RWPE2 (cell line): ENCODE measurements at regions not wholly inside any gene's neighbourhood (a gene's known extent, or its start where the extent isn't known, plus 50 kb on each side); places are given as distances from the start of the nearest gene placed in this dataset.

Experiments
- ATAC-seq: fragments of 200-7000 bp; cut with Tn5 transposase; 3 replicates; pipeline ENCODE4 v1.9.1; 2021; ENCODE audit warnings: low read depth
- DNase-seq: peaks from one replicate; pipeline ENCODE4 v3.0.0-alpha.2; 2020; ENCODE audit warnings: low spot score
- H3K27ac ChIP-seq: fragments of 450-650 bp; 2 replicates; pipeline ENCODE4 v1.5.1; 2017; ENCODE audit warnings: mild to moderate bottlenecking; ENCODE audit not compliant: poor library complexity, severe bottlenecking
- H3K27me3 ChIP-seq: fragments of 250-450 bp; sonication (Bioruptor Pico); 2 replicates; pipeline ENCODE4 v1.5.1; 2021; ENCODE audit warnings: mild to moderate bottlenecking, moderate library complexity; ENCODE audit not compliant: insufficient read depth, poor library complexity, severe bottlenecking
- H3K36me3 ChIP-seq: fragments of 250-450 bp; sonication (Bioruptor Pico); 2 replicates; pipeline ENCODE4 v1.5.1; 2020; ENCODE audit warnings: low read depth, mild to moderate bottlenecking, moderate library complexity
- H3K4me1 ChIP-seq: fragments of 250-450 bp; sonication (Bioruptor Pico); 2 replicates; pipeline ENCODE4 v1.5.1; 2021; ENCODE audit warnings: mild to moderate bottlenecking, moderate library complexity; ENCODE audit not compliant: insufficient read depth, poor library complexity, severe bottlenecking
- H3K4me3 ChIP-seq: fragments of 250-450 bp; sonication (Bioruptor Pico); 2 replicates; pipeline ENCODE4 v1.5.1; 2021; ENCODE audit warnings: mild to moderate bottlenecking, moderate library complexity; ENCODE audit not compliant: severe bottlenecking
- H3K9me3 ChIP-seq: fragments of 250-450 bp; sonication (Bioruptor Pico); 2 replicates; pipeline ENCODE4 v1.5.1; 2021; ENCODE audit warnings: mild to moderate bottlenecking, moderate library complexity; ENCODE audit not compliant: severe bottlenecking
- TF ChIP-seq, protein P1 (sequence below): fragments of 450-650 bp; IDR thresholded peaks from one replicate; pipeline ENCODE4 v1.5.1; 2017; ENCODE audit warnings: mild to moderate bottlenecking, moderate library complexity; ENCODE audit not compliant: poor library complexity, severe bottlenecking

DNA sequence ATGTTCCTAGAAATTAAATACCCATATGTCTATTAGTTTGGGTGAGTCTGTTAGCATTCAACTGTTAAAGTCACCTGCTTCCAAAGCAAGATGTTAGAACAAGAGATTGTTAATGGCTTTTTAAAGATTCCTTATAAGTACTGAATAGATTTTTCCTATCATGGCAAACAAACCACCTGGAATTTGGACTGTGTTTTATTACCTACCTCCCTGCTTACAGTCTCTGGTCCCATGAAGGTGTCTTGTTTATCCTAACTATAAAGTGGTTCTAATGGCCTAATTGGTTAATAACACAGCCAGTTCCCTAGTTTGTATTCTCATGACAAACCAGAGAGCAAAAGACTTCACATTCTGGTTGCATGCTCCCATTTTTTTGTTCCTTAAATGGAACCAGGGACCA lies 149.5 kb downstream of the PPP1R2C start:
- Histone ChIP-seq H3K4me1 (no peaks in the 10 kb centered on the region), H3K4me3 (no peak overlapping the region), H3K9me3 (no peaks in the 10 kb centered on the region), H3K36me3 (no peaks in the 10 kb centered on the region), H3K27me3 (no peaks in the 10 kb centered on the region), H3K27ac (no peak overlapping the region)
- TF ChIP-seq, protein P1, sequence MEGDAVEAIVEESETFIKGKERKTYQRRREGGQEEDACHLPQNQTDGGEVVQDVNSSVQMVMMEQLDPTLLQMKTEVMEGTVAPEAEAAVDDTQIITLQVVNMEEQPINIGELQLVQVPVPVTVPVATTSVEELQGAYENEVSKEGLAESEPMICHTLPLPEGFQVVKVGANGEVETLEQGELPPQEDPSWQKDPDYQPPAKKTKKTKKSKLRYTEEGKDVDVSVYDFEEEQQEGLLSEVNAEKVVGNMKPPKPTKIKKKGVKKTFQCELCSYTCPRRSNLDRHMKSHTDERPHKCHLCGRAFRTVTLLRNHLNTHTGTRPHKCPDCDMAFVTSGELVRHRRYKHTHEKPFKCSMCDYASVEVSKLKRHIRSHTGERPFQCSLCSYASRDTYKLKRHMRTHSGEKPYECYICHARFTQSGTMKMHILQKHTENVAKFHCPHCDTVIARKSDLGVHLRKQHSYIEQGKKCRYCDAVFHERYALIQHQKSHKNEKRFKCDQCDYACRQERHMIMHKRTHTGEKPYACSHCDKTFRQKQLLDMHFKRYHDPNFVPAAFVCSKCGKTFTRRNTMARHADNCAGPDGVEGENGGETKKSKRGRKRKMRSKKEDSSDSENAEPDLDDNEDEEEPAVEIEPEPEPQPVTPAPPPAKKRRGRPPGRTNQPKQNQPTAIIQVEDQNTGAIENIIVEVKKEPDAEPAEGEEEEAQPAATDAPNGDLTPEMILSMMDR = no peak
- ATAC-seq (no peak), DNase-seq (no peak)

DNA sequence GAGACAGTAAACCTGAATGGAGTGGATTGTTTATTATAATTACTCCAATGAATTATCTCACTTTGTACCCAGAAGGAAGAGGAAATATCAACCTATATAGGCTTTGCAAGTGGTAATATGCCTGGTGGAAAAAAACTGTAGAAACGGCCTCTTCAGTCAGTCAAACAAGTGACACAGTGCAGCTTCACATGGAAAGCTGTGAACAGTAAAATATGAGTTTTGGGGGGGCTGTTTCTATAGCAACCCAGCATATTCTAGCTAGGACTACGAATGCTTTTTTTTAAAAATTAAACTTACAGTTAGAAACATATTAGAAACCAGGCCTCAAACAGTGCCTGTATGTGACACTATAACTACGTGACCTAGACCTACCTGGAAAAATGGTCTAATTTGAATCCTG lies 150.1 kb downstream of the PPP1R2C start:
- no peaks in the 10 kb centered on the region for H3K4me1 ChIP-seq
- no peaks in the 10 kb centered on the region for H3K9me3 ChIP-seq
- H3K4me3 ChIP-seq = no peak overlapping the region
- no peak overlapping the region for H3K27ac ChIP-seq
- ATAC-seq = no peak
- no peak for DNase-seq
- H3K36me3 ChIP-seq = no peaks in the 10 kb centered on the region
- no peaks in the 10 kb centered on the region for H3K27me3 ChIP-seq
- TF ChIP-seq, protein P1 = no peak

GRCh38 chrX:42624524-42624923 lies 153.4 kb downstream of the PPP1R2C start:
- H3K4me1 ChIP-seq = no peaks in the 10 kb centered on the region
- no peaks in the 10 kb centered on the region for H3K27me3 ChIP-seq
- ATAC-seq (no peak), DNase-seq (no peak)
- TF ChIP-seq, protein P1 = no peak
- H3K9me3 ChIP-seq = no peaks in the 10 kb centered on the region
- no peak overlapping the region for H3K4me3 ChIP-seq
- no peaks in the 10 kb centered on the region for H3K36me3 ChIP-seq
- no peak overlapping the region for H3K27ac ChIP-seq

DNA sequence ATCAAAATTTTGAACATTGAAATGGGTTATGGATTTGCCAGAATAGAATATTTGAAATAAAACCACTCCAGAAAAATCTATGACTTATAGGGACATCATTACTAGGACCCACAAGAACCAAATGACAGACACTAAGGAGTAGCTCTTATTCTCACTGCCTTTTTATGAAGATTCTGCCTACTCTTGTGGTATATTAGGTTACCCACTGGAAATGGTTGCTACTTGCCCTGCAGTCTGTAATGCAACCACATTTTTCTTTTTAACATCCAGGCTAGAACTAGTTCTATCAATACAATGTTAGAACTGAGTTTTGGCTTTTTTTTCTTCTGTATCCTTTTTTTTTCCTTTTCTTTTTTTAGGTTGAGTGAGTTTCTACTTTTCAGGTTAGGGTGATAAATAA lies 158.9 kb downstream of the PPP1R2C start:
- no peak for ATAC-seq
- H3K9me3 ChIP-seq = no peaks in the 10 kb centered on the region
- H3K27me3 ChIP-seq = no peaks in the 10 kb centered on the region

DNA sequence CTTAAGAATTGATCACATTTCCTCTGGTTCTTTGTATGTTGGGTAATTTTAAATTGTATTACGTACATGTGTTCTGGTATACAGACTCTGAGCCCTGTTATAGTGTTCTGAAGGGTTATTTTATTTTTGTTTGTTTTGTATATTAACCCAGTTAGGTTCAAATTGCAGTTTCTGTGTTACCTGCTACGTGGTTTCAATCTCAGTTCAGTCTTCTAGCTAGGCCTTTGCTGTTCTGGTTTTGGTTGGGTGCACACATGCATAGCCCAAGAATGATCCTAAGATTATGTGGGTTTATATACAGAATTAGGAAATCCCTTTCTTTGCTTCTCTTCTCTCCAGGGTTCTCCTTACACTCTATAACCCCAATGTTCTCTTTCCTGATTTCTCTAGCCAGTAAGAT lies 161.0 kb downstream of the PPP1R2C start:
- ATAC-seq (no peak), DNase-seq (no peak)
- H3K4me3 ChIP-seq = no peak overlapping the region
- no peaks in the 10 kb centered on the region for H3K27me3 ChIP-seq
- TF ChIP-seq, protein P1 = no peak
- H3K4me1 ChIP-seq = no peaks in the 10 kb centered on the region
- H3K9me3 ChIP-seq = no peaks in the 10 kb centered on the region
- no peaks in the 10 kb centered on the region for H3K36me3 ChIP-seq
- no peak overlapping the region for H3K27ac ChIP-seq

More for the DNA sequence above, 158.9 kb downstream of the PPP1R2C start:
- H3K4me1 ChIP-seq = no peaks in the 10 kb centered on the region
- H3K27ac ChIP-seq = no peak overlapping the region
- TF ChIP-seq, protein P1 = no peak
- H3K36me3 ChIP-seq = no peaks in the 10 kb centered on the region
- no peak for DNase-seq
- H3K4me3 ChIP-seq = no peak overlapping the region
